ENCODE measurements at regions not wholly inside any gene's neighbourhood (a gene's known extent, or its start where the extent isn't known, plus 50 kb on each side); places are given as distances from the start of the nearest gene placed in this dataset.

GRCh38 chr2:136395582-136395981 is 277.6 kb upstream of the CXCR4 start:
- DNase-seq, result no peak

GRCh38 chr2:136394136-136395060 is 276.4 kb upstream of the CXCR4 start:
- no peak for DNase-seq

GRCh38 chr2:136393514-136393913 is 275.6 kb upstream of the CXCR4 start:
- no peak for DNase-seq

- no peak for DNase-seq
Measured at GRCh38 chr2:136392897-136393505, 275.1 kb upstream of the CXCR4 start.

GRCh38 chr2:136389809-136390208 is 271.9 kb upstream of the CXCR4 start:
- DNase-seq, result no peak

GRCh38 chr2:136386046-136386445 is 268.1 kb upstream of the CXCR4 start:
- no peak for DNase-seq

- DNase-seq, result peak; percentile 65
Measured at GRCh38 chr2:136384531-136385303, 266.8 kb upstream of the CXCR4 start.

GRCh38 chr2:136383167-136383566 is 265.2 kb upstream of the CXCR4 start:
- no peak for DNase-seq

- no peak for DNase-seq
Measured at GRCh38 chr2:136381722-136382633, 264.0 kb upstream of the CXCR4 start.

GRCh38 chr2:136381245-136381644 is 263.3 kb upstream of the CXCR4 start:
- DNase-seq, result no peak

GRCh38 chr2:136378712-136379595 is 261.0 kb upstream of the CXCR4 start:
- peak; percentile 61 for DNase-seq

- DNase-seq, result no peak
Measured at GRCh38 chr2:136377423-136378382, 259.8 kb upstream of the CXCR4 start.

GRCh38 chr2:136376798-136377211 is 258.9 kb upstream of the CXCR4 start:
- DNase-seq, result no peak

- DNase-seq, result no peak
Measured at GRCh38 chr2:136376211-136376610, 258.3 kb upstream of the CXCR4 start.

GRCh38 chr2:136375017-136375901 is 257.3 kb upstream of the CXCR4 start:
- DNase-seq, result no peak

- DNase-seq, result no peak
Measured at GRCh38 chr2:136373841-136374240, 255.9 kb upstream of the CXCR4 start.

- no peak for DNase-seq
Measured at GRCh38 chr2:136373029-136373428, 255.1 kb upstream of the CXCR4 start.

- DNase-seq, result no peak
Measured at GRCh38 chr2:136363900-136364299, 246.0 kb upstream of the CXCR4 start.

GRCh38 chr2:136363470-136363869 is 245.5 kb upstream of the CXCR4 start:
- no peak for DNase-seq
